PC-3 (cell line): ENCODE measurements at regions not wholly inside any gene's neighbourhood (a gene's known extent, or its start where the extent isn't known, plus 50 kb on each side); places are given as distances from the start of the nearest gene placed in this dataset.

ENCODE experiments used
- ATAC-seq: fragments of 200-7000 bp; cut with Tn5 transposase; 2 replicates; pipeline ENCODE4 v1.9.1; 2020; ENCODE audit warnings: mild to moderate bottlenecking, moderate library complexity
- BruUV-seq: library from RNA; stranded (reverse); fragments of 400-500 nt; replicated peaks from 2 replicates; lab custom pipeline; 2021; lab: Mats Ljungman, UMichigan
- CTCF ChIA-PET: fragments of 300-600 bp; sonication (Branson Sonifier 250); formaldehyde crosslinking; loops from one replicate; lab custom pipeline; 2022; ENCODE audit warnings: antibody characterized with exemption; lab: Charles Lee
- POLR2A ChIA-PET: fragments of 300-600 bp; sonication (Branson Sonifier 250); formaldehyde crosslinking; loops from one replicate; lab custom pipeline; 2022; ENCODE audit warnings: antibody characterized with exemption; ENCODE audit not compliant: unreplicated experiment; lab: Charles Lee
- DNase-seq: peaks from one replicate; pipeline ENCODE4 v3.0.0-alpha.2; 2015
- H2AFZ ChIP-seq: fragments of 300-600 bp; sonication (generic); 2 replicates; pipeline ENCODE4 v1.6.0; 2016; ENCODE audit warnings: antibody characterized with exemption, low read length
- H3F3A ChIP-seq: fragments of 300-600 bp; sonication (generic); one replicate; pipeline ENCODE4 v1.6.0; 2017; ENCODE audit warnings: antibody characterized with exemption, low read length, control low read depth, mild to moderate bottlenecking; ENCODE audit not compliant: unreplicated experiment
- H3K27ac ChIP-seq: fragments of 300-600 bp; sonication (generic); 2 replicates; pipeline ENCODE4 v1.5.1; 2016; ENCODE audit warnings: mild to moderate bottlenecking, low read length
- H3K27me3 ChIP-seq: fragments of 300-600 bp; sonication (generic); 2 replicates; pipeline ENCODE4 v1.6.1; 2016; ENCODE audit warnings: low read length, mixed read lengths
- H3K36me3 ChIP-seq: fragments of 300-600 bp; sonication (generic); 2 replicates; pipeline ENCODE4 v1.6.1; 2016; ENCODE audit warnings: low read depth, mixed run types, low read length, mixed read lengths
- H3K4me1 ChIP-seq: fragments of 300-600 bp; sonication (generic); 2 replicates; pipeline ENCODE4 v1.5.1; 2016; ENCODE audit warnings: low read length; ENCODE audit not compliant: insufficient read depth
- H3K4me2 ChIP-seq: fragments of 300-600 bp; sonication (generic); 2 replicates; pipeline ENCODE4 v1.6.0; 2016; ENCODE audit warnings: low read length
- H3K4me3 ChIP-seq: fragments of 300-600 bp; sonication (generic); 2 replicates; pipeline ENCODE4 v1.5.1; 2016; ENCODE audit warnings: mild to moderate bottlenecking, low read length, mixed read lengths
- H3K79me2 ChIP-seq: fragments of 300-600 bp; sonication (generic); 2 replicates; pipeline ENCODE4 v1.6.1; 2017; ENCODE audit warnings: low read length, mixed read lengths
- H3K9ac ChIP-seq: fragments of 300-600 bp; sonication (generic); 2 replicates; pipeline ENCODE4 v1.6.0; 2016; ENCODE audit warnings: mild to moderate bottlenecking, low read length
- H3K9me2 ChIP-seq: fragments of 300-600 bp; sonication (generic); replicated peaks from 2 replicates; pipeline ENCODE4 v1.6.1; 2016; ENCODE audit warnings: mixed run types, low read length, mixed read lengths
- H3K9me3 ChIP-seq: fragments of 300-600 bp; sonication (generic); 2 replicates; pipeline ENCODE4 v1.6.1; 2016; ENCODE audit warnings: low read length, mixed read lengths
- H4K20me1 ChIP-seq: fragments of 300-600 bp; sonication (generic); 2 replicates; pipeline ENCODE4 v1.6.1; 2016; ENCODE audit warnings: low read length, mixed read lengths
- CTCF ChIP-seq: fragments of 300-600 bp; sonication (generic); conservative IDR thresholded peaks from 2 replicates; pipeline ENCODE4 v1.5.1; 2017; ENCODE audit warnings: antibody characterized with exemption, low read depth, mild to moderate bottlenecking, low read length
- EZH2 ChIP-seq: fragments of 300-600 bp; sonication (generic); IDR thresholded peaks from one replicate; pipeline ENCODE4 v1.6.1; 2017; ENCODE audit warnings: antibody characterized with exemption, mild to moderate bottlenecking, low read length; ENCODE audit not compliant: unreplicated experiment
- EZH2phosphoT487 ChIP-seq: fragments of 300-600 bp; sonication (generic); IDR thresholded peaks from 2 replicates; pipeline ENCODE4 v1.6.1; 2018; ENCODE audit warnings: mild to moderate bottlenecking, antibody characterized with exemption, low read length, borderline replicate concordance
- intact Hi-C: fragments of 100-400 bp; cut with micrococcal nuclease; formaldehyde crosslinking; loops from 2 replicates; pipeline ENCODE4 v1.9.0; 2023

- no peaks in the 10 kb centered on the region for H3K4me1 ChIP-seq
- no peak overlapping the region for H3K4me2 ChIP-seq
- DNase-seq (no peak), ATAC-seq (no peak)
- no peak overlapping the region for H2AFZ ChIP-seq
- no peaks in the 10 kb centered on the region for H3F3A ChIP-seq
- H3K27ac ChIP-seq: no peak overlapping the region
- no peak overlapping the region for H3K9ac ChIP-seq
- H3K27me3 ChIP-seq: peaks cover 18% of the 10 kb centered on the region; the same call in 1 of the 2 replicates
- intact Hi-C loops: no loop called here
- CTCF ChIA-PET: no interaction called here
- POLR2A ChIA-PET: no interaction called here
- no peak for TF ChIP-seq EZH2
- no peak for TF ChIP-seq EZH2phosphoT487
- no peak for TF ChIP-seq CTCF
- no peaks in the 10 kb centered on the region for H3K36me3 ChIP-seq
- H3K79me2 ChIP-seq: no peaks in the 10 kb centered on the region
- H4K20me1 ChIP-seq: no peaks in the 10 kb centered on the region
- no peak overlapping the region for H3K4me3 ChIP-seq
- H3K9me2 ChIP-seq: no peaks in the 10 kb centered on the region
- no peaks in the 10 kb centered on the region for H3K9me3 ChIP-seq
- BruUV-seq: no TSS peak
Observed at GRCh38 chr4:110944501-110944900, 321.6 kb upstream of the PITX2 start.

GRCh38 chr4:110945600-110945999, 322.7 kb upstream of the PITX2 start:
- intact Hi-C loops: no loop called here
- ChIA-PET POLR2A (no interaction called here), CTCF (no interaction called here)
- no peaks in the 10 kb centered on the region for H3K79me2 ChIP-seq
- H3K4me3 ChIP-seq: no peak overlapping the region
- H2AFZ ChIP-seq: no peak overlapping the region
- no peaks in the 10 kb centered on the region for H4K20me1 ChIP-seq
- H3K36me3 ChIP-seq: no peaks in the 10 kb centered on the region
- no peak overlapping the region for H3K27ac ChIP-seq
- TF ChIP-seq EZH2phosphoT487: no peak
- TF ChIP-seq EZH2: no peak
- TF ChIP-seq CTCF: no peak
- DNase-seq (no peak), ATAC-seq (no peak)
- no peaks in the 10 kb centered on the region for H3K9me2 ChIP-seq
- no peaks in the 10 kb centered on the region for H3K9me3 ChIP-seq
- peaks cover 25% of the 10 kb centered on the region for H3K27me3 ChIP-seq
- no peaks in the 10 kb centered on the region for H3K4me1 ChIP-seq
- no peaks in the 10 kb centered on the region for H3F3A ChIP-seq
- BruUV-seq: no TSS peak
- no peak overlapping the region for H3K9ac ChIP-seq
- no peak overlapping the region for H3K4me2 ChIP-seq

GRCh38 chr4:110949542-110949941, 326.7 kb upstream of the PITX2 start:
- no peaks in the 10 kb centered on the region for H3F3A ChIP-seq
- no peaks in the 10 kb centered on the region for H3K9me3 ChIP-seq
- H3K36me3 ChIP-seq: no peaks in the 10 kb centered on the region
- ATAC-seq: no peak
- intact Hi-C loops: no loop called here
- peaks cover 52% of the 10 kb centered on the region for H3K27me3 ChIP-seq
- H3K9ac ChIP-seq: no peak overlapping the region
- H3K27ac ChIP-seq: no peak overlapping the region
- no peak overlapping the region for H2AFZ ChIP-seq
- H3K4me3 ChIP-seq: no peak overlapping the region
- no TSS peak for BruUV-seq
- POLR2A ChIA-PET: no interaction called here
- CTCF ChIA-PET: no interaction called here
- TF ChIP-seq EZH2phosphoT487: no peak
- no peak for DNase-seq
- H4K20me1 ChIP-seq: no peaks in the 10 kb centered on the region
- no peaks in the 10 kb centered on the region for H3K79me2 ChIP-seq
- H3K4me2 ChIP-seq: no peak overlapping the region
- no peaks in the 10 kb centered on the region for H3K4me1 ChIP-seq
- no peaks in the 10 kb centered on the region for H3K9me2 ChIP-seq
